Breast epithelium (tissue), 3 donors: ENCODE measurements at regions not wholly inside any gene's neighbourhood (a gene's known extent, or its start where the extent isn't known, plus 50 kb on each side); places are given as distances from the start of the nearest gene placed in this dataset.

Experiments used
- POLR2A ChIP-seq: fragments of 450-650 bp; IDR thresholded peaks from one replicate; pipeline ENCODE4 v1.6.1; 2016; ENCODE audit warnings: antibody characterized with exemption, mild to moderate bottlenecking, moderate library complexity
- POLR2AphosphoS5 ChIP-seq, 3 donors: sonication (generic); formaldehyde crosslinking; IDR thresholded peaks; one replicate each; pipeline ENCODE4 v1.6.1; 2017; ENCODE audit warnings: antibody characterized with exemption in 3 of 3
- TF ChIP-seq, protein P1 (sequence below), 3 donors: fragments of 450-650 bp; IDR thresholded peaks; one replicate each; pipeline ENCODE4 v1.5.1; 2016 to 2017; ENCODE audit warnings: antibody characterized with exemption in 3 of 3, mild to moderate bottlenecking in 3 of 3, moderate library complexity in 3 of 3

DNA sequence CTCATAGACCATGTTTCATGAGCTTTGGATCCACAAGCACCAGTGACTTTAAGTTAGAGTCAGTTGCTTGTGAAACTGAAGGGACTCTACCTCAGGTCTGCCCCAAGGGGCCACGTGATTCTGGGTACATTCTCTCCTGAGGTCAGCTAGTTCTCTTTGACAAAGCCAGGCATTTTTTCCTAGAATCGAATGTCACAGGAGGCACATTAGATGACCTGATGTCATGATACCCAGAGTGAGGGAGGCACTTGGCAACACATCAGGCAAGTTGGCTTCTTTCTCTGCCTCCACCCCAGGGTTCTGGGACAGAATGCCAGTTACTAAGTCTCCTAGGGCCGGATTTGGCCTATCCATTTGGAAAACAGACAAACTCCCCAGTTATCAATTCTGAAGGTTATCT, 93.0 kb downstream of the APIP start:
- TF ChIP-seq, protein P1, sequence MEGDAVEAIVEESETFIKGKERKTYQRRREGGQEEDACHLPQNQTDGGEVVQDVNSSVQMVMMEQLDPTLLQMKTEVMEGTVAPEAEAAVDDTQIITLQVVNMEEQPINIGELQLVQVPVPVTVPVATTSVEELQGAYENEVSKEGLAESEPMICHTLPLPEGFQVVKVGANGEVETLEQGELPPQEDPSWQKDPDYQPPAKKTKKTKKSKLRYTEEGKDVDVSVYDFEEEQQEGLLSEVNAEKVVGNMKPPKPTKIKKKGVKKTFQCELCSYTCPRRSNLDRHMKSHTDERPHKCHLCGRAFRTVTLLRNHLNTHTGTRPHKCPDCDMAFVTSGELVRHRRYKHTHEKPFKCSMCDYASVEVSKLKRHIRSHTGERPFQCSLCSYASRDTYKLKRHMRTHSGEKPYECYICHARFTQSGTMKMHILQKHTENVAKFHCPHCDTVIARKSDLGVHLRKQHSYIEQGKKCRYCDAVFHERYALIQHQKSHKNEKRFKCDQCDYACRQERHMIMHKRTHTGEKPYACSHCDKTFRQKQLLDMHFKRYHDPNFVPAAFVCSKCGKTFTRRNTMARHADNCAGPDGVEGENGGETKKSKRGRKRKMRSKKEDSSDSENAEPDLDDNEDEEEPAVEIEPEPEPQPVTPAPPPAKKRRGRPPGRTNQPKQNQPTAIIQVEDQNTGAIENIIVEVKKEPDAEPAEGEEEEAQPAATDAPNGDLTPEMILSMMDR (IDR thresholded peaks at IDR 0.05), result no peak
- no peak for TF ChIP-seq POLR2AphosphoS5 (IDR thresholded peaks at IDR 0.05)
- no peak for TF ChIP-seq POLR2A
